Left colon (tissue), 2 donors: ENCODE measurements at regions not wholly inside any gene's neighbourhood (a gene's known extent, or its start where the extent isn't known, plus 50 kb on each side); places are given as distances from the start of the nearest gene placed in this dataset.
"Not testable (repeated sequence)": the region's sequence is repeated elsewhere in the genome, so short reads cannot be mapped to it uniquely, and the experiment has no call there.

Source experiments
- ATAC-seq: fragments of 200-7000 bp; cut with Tn5 transposase; one replicate; pipeline ENCODE4 v1.9.1; 2020; ENCODE audit warnings: mild to moderate bottlenecking, moderate library complexity
- DNase-seq, 2 donors: peaks; one replicate each; pipeline ENCODE4 v3.0.0-alpha.2; 2020
- intact Hi-C, 2 donors: fragments of 100-400 bp; cut with DNase I in 1 of 2; cut with micrococcal nuclease in 1 of 2; formaldehyde crosslinking; loops; one replicate each; pipeline versions ENCODE4 v1.11.2 to v1.14.0; 2022; cut with DNase I, micrococcal nuclease
- donor health status: DM: no; HTN: no; CAD: no.
- donor health status: DM: yes; HTN: yes; CAD: no.

GRCh38 chr3:24545887-24546286 is 51.2 kb upstream of the THRB start:
- intact Hi-C loops, result no loop called here
- no peak for ATAC-seq
- DNase-seq, result no peak

GRCh38 chr3:24548278-24548677 is 53.6 kb upstream of the THRB start:
- ATAC-seq, result no peak
- intact Hi-C loops, result no loop called here

DNA sequence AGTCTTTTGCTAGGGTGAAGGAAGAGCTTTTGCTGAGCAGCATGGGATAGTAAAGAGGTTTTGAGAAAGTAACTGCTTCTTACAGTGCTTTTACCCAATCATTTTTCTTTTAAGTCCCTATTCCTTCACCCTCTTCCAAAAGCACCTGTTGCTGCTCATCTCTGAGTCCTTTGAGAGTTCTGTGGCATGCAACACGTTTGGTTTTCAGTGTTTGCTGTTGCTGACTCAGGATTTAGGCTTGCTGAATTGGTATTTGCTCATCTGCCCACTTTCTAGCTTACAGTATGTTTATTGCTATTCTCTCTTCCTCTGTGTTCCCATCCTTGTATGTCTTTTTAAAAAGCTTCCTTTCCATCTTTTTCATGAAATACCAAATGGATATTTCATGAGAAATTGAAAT is 55.9 kb upstream of the THRB start:
- DNase-seq, result no peak
- intact Hi-C loops, result no loop called here
- ATAC-seq, result no peak

More at GRCh38 chr3:24548278-24548677, 53.6 kb upstream of the THRB start:
- no peak for DNase-seq

GRCh38 chr3:24551626-24552025 is 57.0 kb upstream of the THRB start:
- ATAC-seq, result no peak
- DNase-seq, result no peak
- intact Hi-C loops, result no loop called here

GRCh38 chr3:24562895-24563294 is 68.2 kb upstream of the THRB start:
- DNase-seq, result no peak
- ATAC-seq, result no peak
- intact Hi-C loops, result no loop called here

DNA sequence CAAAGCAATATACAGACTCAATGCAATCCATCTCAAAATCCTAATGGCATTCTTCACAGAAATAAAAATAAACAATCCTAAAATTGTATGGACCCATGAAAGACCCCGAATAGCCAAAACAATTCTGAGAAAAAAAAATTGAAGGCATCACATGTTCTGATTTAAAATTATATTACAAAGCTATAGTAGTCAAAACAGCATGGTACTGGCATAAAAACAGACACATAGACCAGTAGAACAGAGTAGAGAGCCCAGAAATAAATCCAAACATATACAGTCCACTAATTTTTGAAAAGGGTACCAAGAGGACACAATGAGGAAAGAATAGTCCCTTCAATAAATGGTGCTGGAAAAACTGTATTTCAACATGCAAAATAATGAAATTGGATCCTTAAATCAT is 70.4 kb upstream of the THRB start:
- no peak for DNase-seq
- intact Hi-C loops, result no loop called here
- ATAC-seq, result no peak

DNA sequence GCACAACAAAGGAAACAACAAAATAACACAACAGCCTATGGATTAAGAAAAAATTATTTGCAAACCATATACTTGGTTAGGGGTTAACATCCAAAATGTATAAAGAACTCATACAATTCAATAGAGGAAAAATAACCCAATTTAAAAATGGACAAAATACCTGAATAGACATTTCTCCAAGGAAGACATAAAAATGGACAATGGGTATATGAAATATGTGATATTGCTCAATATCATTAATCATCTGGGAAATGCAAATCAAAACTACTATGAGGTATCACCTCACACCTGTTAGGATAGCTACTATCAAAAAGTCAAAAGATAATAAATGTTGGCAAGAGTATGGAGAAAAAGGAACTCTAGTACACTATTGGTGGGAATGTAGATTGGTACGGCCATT is 71.0 kb upstream of the THRB start:
- intact Hi-C loops, result no loop called here
- DNase-seq (no peak), ATAC-seq (no peak)

DNA sequence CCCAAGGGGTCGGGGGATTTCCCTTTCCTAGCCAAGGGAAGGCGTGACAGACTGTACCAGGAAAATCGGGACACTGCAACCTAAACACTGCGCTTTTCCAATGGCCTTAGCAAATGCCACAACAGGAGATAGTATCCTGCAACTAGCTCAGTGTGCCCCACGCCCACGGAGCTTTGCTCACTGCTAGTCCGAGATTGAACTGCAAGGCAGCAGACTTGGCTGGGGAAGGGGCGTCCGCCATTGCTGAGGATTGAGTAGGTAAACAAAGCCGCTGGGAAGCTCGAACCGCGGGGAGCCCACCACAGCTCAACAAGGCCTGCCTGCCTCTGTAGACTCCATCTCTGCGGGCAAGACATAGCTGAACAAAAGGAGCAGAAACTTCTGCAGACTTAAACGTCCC is 72.3 kb upstream of the THRB start:
- DNase-seq (no peak), ATAC-seq (no peak)
- intact Hi-C loops, result no loop called here

DNA sequence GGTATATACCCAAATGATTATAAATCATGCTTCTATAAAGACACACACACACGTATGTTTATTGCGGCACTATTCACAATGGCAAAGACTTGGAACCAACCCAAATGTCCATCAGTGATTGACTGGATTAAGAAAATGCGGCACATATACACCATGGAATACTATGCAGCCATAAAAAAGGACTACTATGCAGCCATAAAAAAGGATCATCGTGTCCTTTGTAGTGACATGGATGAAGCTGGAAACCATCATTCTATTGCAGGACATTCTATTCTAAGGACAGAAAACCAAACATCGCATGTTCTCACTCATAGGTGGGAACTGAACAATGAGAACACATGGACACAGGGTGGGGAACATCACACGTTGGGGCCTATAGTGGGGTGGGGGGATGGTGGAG is 77.8 kb upstream of the THRB start:
- DNase-seq, intact Hi-C loops, ATAC-seq: not testable (repeated sequence)

GRCh38 chr3:24573576-24573975 is 78.9 kb upstream of the THRB start:
- ATAC-seq (no peak), DNase-seq (no peak)
- intact Hi-C loops, result no loop called here

- DNase-seq (no peak), ATAC-seq (no peak)
- intact Hi-C loops, result no loop called here
Observed at GRCh38 chr3:24578324-24578723, 83.7 kb upstream of the THRB start.

- intact Hi-C loops, result no loop called here
- ATAC-seq (no peak), DNase-seq (no peak)
Observed at GRCh38 chr3:24578951-24579421, 84.3 kb upstream of the THRB start.

DNA sequence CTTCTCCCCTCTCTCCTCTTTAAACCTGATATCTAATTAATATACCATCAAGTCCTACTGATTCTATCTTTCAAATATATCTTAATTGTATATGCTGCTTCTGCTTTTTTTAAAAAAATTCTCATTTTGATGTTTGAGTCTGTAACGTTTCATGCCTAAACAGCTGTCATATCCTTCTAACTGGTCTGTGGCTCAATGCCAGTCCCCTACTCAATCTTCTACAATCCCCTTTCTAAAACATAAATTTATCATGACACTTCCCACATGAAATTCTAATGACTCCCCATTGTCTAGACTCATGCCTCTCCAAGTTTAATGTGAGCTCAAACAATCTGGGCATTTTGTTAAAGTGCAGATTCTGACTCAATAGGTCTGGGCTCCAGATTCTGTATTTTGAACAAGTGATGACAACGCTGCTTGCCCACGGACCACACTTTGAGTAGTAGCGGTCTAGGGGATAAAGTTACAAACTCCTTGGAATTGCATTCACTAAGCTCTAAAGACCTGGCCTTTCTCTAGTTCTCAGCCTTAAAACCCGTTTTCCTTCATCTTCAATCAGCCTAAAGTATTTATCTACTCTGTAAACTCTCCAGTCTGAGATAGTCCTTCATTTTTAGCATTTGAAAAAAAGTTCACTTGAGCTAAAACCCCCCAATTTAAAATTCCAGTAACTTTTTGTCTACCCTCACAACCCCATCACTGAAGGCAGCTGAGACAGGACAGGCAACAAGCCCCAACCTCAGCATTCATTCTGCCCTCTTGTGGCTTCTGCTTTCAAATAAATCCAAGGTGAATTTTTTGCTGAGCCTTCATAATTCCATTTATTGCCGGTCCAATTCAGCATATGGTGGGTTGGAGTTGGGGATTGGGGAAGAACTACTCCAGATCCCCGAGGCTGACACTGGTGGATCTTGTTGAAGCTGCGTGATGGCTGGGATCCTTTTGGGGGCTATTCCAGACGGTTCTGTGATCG is 88.1 kb upstream of the THRB start:
- ATAC-seq, result peak; percentile 45
- DNase-seq, result no peak
- intact Hi-C loops, result no loop called here

DNA sequence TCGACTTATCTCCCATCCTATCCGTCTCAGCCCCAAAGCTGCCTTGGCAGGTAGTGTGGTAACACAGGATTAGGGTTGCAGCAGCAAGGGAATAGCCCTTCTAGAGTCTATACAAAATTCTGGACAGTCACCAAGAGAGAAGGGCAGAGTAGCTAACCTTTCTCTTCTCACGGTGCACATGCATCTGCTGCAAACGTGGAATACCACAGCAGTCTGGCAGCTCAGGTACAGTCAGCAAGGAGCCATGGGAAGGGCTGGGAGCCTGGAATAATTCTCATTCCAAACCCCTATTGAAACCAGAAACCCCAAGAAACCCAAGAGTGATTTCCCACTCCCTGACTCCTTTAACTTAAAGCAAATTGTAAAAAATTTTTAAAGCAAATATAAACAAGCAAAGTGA is 92.3 kb upstream of the THRB start:
- ATAC-seq, result no peak
- intact Hi-C loops, result no loop called here
- no peak for DNase-seq

DNA sequence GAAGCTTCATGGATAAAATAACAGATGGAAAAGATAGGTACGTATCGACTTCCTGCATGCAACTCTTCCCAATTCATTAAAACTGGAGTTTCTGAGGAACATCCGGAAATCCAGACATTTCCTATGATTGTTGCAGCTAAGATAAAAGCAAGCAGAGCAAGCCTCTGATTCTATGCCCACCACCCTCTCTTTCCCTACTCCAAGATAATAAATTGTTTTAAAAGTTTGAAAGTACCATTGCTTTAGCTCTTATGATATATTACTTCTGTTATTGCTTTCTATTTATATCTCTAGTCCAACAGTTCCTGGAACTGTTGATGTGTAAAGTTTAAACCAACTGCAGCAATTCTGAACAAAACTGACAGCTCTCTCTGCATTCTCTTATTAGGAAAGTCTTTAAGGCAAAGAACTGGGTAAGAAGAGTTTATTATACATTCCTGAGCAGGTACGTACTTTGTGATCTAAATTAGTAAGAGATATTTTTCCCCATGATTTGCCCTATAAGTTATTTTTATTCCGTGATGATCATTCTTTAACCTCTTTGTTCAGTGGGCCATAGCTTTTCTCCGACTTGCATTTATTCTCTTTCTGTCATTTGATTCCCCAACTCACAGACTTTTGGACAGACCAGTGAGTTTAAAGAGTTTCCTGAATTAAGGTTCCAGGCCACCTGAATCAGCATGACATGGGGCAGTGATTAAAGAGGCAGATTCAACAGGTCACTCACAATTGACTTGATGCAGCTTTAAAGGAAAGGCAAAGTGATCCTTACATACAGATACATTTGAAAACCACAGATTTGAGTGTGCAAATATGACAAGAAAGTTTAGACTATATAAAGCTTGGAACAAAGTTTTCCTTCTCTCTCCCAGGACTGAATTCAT is 94.2 kb upstream of the THRB start:
- peak; percentile 29 for ATAC-seq
- no peak for DNase-seq
- intact Hi-C loops, result no loop called here

DNA sequence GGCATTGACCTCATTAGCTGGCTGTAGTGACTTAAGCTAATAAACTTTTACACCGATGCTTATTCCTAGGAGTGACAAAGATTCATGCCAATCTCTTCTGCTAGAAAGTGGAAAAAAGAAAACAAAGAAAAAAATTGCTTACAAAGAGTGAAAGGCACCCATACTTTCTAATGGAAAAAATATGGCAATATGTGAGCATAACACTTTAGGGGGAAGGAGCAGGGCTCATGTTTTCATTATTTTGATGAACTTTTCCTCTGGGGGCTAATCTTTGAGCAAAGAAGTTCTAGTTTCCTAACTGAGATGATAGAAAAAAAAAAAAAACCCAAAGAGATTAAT is 94.8 kb upstream of the THRB start:
- intact Hi-C loops, result no loop called here
- DNase-seq, result no peak
- no peak for ATAC-seq

- intact Hi-C loops, result no loop called here
- DNase-seq, result no peak
- peak; percentile 91 for ATAC-seq
Observed at GRCh38 chr3:24589931-24590880, 95.6 kb upstream of the THRB start.

DNA sequence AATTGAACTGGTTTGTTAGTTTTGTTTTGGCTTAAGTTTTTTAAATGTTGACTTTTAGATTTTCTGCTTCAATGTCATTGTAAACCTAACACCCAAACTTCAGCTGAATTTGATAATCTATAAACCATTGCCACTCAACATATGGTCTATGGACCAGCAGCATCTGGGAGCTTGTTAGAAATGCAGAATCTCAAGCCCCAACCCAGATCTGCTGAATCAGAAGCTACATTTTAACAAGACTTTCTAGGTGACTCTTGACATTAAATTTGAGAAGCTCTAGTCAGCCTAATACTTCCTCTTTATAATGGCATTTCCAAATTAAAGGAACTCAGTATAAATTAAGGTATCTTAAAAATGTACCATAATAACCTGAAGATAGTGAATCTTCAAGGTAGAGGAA is 96.5 kb upstream of the THRB start:
- ATAC-seq, result no peak
- intact Hi-C loops, result no loop called here
- no peak for DNase-seq
